HG02943 (cell line): ENCODE measurements at regions not wholly inside any gene's neighbourhood (a gene's known extent, or its start where the extent isn't known, plus 50 kb on each side); places are given as distances from the start of the nearest gene placed in this dataset.
"Not testable (repeated sequence)": the region's sequence is repeated elsewhere in the genome, so short reads cannot be mapped to it uniquely, and the experiment has no call there.

ENCODE experiments used
- ATAC-seq: cut with Tn5 transposase; IDR thresholded peaks from one replicate; pipeline ENCODE4 v1.9.1; 2021; ENCODE audit warnings: mild to moderate bottlenecking, low read depth, moderate library complexity; ENCODE audit not compliant: unreplicated experiment

GRCh38 chr2:194735837-194736542 is 921.0 kb upstream of the SLC39A10 start:
- ATAC-seq, result no peak

- ATAC-seq, result no peak
Measured at GRCh38 chr2:194730266-194730665, 926.8 kb upstream of the SLC39A10 start.

DNA sequence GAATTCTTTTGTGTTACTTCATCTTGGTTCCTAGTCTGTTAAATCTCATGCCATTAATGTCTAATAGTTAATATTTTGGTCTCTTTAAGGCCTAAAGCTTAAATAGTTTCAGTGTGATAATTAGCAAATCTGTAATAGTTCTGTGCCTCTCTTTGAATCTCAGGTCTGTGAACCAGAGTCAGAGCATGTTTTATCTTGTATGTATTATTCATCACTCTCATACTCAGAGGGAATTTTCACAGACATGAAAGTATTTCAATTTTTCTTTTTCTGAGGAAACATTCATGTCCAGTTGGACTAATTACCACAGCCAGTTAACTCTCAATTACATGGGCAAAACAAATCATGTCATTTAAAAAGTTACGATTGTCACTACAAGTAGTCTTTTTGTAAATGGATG is 931.9 kb upstream of the SLC39A10 start:
- no peak for ATAC-seq

DNA sequence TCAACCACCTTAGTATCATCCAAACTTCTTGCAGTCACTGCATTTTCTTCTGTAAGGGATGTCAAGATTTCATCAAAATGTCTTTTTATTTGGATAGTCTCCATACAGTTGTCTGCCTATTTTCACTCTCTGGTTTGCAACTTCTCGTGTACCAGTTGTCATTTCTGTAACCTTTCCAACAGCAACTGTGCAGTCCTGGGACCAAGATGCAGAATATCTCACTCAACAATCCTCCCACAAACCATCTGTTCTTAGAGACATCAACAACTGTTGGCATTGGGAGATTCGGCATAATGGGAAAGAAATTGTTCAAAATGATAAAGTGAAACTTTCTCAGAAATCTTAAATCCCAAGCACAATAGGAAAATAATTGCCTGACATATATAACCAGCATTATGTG is 933.6 kb upstream of the SLC39A10 start:
- no peak for ATAC-seq

- ATAC-seq, result no peak
Measured at GRCh38 chr2:194721227-194721626, 935.8 kb upstream of the SLC39A10 start.

GRCh38 chr2:194720462-194720861 is 936.6 kb upstream of the SLC39A10 start:
- no peak for ATAC-seq

DNA sequence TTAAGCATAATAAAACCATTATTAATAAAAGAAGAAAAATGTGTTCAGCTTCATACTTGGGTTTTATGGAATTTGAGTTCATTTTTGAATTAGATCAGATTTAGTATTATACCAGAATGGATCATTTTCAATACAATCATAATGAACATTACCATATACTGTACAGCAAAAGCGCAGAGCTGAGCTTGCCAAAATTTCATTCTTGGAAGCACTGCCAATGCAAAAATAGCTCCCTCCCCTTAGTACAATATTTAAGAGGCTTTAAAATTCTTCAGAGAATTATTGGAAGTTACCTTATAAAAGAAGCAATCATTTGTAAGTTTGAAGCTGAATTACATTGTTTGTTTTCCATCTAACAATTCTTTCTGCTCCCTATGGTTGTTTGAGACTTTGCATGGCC is 938.1 kb upstream of the SLC39A10 start:
- no peak for ATAC-seq

- ATAC-seq, result no peak
Measured at GRCh38 chr2:194714541-194714940, 942.5 kb upstream of the SLC39A10 start.

- ATAC-seq, result no peak
Measured at GRCh38 chr2:194709840-194710239, 947.2 kb upstream of the SLC39A10 start.

- no peak for ATAC-seq
Measured at GRCh38 chr2:194706179-194706578, 950.8 kb upstream of the SLC39A10 start.

DNA sequence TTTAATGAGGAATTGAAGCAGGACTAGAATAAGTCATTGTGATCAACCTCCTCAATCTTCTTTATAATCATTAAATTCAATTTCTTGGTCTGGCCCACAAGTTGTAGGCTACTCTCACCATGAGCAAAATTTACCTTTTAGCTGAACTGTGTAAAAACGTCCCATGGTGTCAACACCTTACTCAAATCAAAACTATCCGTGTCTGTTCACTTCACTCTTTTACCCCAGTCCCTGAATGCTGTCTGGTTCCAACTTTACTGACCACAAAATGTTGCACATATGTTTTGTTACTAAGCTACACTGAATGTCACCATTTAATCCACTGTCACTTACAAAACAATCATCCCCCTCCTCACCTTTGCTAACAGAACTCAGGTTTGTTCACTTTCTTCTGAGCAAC is 951.6 kb upstream of the SLC39A10 start:
- no peak for ATAC-seq

DNA sequence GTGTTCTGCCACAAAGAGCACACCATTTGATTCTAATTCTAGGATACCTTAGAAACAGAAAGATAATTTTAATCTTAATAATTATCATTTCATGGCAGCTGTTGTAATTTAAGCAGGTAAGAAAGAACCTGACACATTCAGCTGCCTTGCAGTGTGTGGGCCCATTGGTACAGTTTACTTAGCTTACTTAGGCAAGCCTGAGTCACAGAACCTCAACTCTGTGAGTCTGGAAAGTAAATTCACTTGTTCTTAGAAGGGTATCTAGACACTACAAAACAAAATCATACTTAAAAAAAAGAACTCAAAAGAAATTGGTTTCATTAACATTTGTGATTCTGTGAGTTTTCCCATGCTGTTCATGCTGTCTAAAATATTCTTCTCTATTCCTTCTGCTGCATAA is 956.3 kb upstream of the SLC39A10 start:
- ATAC-seq, result no peak

- ATAC-seq, result no peak
Measured at GRCh38 chr2:194700116-194700515, 956.9 kb upstream of the SLC39A10 start.

GRCh38 chr2:194698012-194698411 is 959.0 kb upstream of the SLC39A10 start:
- ATAC-seq, result no peak

- no peak for ATAC-seq
Measured at GRCh38 chr2:194697439-194697838, 959.6 kb upstream of the SLC39A10 start.

DNA sequence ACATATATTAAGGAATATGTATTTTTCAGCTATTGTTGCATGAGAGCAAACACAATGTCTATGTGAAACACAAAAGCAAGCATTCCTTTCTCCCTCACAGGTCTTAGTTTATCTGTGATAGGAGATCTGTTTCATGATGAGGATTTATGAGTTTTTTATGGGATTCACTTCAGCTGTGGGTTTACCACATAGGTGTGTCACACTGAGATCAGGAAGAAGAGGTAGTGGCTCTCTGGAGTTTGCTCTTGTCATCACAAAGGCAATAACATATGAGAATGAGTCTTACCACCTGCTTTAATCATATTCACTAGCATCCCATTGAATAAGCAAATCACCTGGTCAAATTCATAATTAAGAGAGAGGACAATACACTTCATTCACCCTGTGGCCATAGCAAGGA is 960.3 kb upstream of the SLC39A10 start:
- ATAC-seq, result no peak

DNA sequence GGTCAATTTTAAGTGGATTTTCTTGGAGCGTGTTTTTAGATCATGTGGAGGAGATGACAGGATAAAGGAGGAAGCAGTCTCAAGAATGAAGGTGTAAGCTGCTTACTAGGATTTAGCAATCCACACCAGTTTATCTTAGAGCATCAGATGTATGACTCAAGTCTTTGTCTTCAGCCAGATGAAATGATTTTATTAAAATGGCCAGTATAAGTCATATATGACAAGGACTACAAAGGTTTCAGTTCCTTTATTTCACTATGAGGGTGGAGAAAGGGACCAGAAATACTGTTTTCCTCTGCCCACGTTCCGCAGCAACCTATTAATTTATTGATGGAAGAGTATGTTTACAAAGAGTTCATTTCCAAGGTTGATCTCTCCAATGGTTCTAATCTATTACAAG is 970.5 kb upstream of the SLC39A10 start:
- no peak for ATAC-seq

- ATAC-seq, result no peak
Measured at GRCh38 chr2:194674043-194674442, 983.0 kb upstream of the SLC39A10 start.

DNA sequence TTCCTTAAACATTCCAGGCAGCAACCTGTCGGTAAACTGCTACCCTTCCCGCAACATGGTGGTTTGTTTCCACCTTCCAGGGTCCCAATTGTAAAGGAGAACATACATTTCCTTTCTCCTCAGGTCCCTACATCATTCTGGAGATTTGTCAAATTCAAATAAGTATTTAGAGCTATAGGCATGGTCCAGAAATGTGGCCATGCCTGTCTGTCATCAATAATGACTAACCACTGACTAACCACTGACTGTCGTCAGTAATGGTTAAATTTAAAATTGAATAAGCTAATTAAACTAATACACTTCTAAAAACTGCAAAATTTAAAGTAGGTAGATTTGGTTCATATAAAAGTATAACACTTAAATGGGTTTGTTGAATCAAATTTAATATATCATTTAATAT is 984.0 kb upstream of the SLC39A10 start:
- no peak for ATAC-seq

DNA sequence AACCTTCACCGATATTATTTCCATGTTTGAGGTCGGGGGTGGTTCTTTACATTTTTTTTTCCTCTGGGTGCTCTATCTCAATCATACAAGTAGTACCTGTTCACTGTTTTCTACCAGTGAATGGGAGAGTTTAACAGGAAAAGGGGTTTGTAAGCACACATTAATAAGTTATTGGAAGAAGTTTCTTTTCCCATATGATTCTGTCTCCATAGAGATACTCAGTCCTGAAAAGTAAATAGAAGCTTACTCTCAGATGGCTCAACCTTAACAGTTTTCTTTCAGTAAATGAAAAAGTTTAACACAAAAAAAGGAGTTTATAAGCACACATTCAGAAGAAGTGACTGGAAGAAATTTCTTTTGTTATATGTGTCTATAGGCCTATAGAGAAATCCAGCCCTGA is 995.6 kb upstream of the SLC39A10 start:
- no peak for ATAC-seq

DNA sequence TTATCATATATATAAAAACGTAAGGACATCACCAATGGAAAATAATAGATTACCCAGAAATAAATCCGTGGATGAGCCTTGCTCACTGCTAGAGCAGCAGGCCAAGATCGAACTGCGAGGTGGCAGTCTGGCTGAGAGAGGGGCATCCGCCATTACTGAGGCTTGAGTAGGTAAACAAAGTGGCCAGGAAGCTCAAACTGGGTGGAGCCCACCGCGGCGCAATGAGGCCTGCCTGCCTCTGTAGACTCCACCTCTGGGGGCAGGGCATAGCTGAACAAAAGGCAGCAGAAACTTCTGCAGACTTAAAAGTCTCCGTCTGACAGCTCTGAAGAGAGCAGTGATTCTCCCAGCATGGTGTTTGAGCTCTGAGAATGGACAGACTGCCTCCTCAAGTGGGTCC is 1018.0 kb upstream of the SLC39A10 start:
- ATAC-seq, result not testable (repeated sequence)

DNA sequence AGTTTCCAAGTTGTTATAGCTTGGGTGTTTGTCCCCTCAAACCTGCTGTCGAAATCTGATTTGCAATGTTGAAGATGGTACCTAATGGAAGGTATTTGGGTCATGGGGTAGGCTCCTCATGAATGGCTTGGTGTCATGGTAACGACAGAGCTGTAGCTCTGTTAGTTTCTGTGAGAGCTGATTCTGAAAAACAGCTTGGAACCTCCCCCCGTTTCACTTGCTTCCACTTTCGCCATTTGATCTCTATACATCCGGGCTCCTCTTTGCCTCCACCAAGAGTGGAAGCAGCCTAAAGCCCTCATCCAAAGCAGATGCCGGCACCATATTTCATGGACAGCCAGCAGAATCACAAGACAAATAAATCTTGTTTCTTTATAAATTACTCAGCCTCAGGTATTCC is 1035.1 kb upstream of the SLC39A10 start:
- no peak for ATAC-seq

- ATAC-seq, result no peak
Measured at GRCh38 chr2:194619366-194619765, 1037.7 kb upstream of the SLC39A10 start.
